HepG2 (cell line): ENCODE measurements at regions not wholly inside any gene's neighbourhood (a gene's known extent, or its start where the extent isn't known, plus 50 kb on each side); places are given as distances from the start of the nearest gene placed in this dataset.

Experiments
- CREM ChIP-seq, 2 experiments: sonication (generic) in 1 of 2; formaldehyde crosslinking in 1 of 2; IDR thresholded peaks; 2 replicates each; pipeline versions ENCODE4 v1.4.0 to v1.6.1; 2016 to 2020; ENCODE audit warnings: antibody characterized with exemption in 1 of 2, mild to moderate bottlenecking in 1 of 2, missing genetic modification reagents in 1 of 2
- NR2F1 ChIP-seq, 2 experiments: fragments of 450-650 bp in 1 of 2; formaldehyde crosslinking in 1 of 2; IDR thresholded peaks; 2 replicates each; pipeline versions ENCODE4 v1.5.0 to v1.6.1; 2016 to 2020; ENCODE audit warnings: mild to moderate bottlenecking in 1 of 2, missing compliant biosample characterization in 1 of 2, missing genetic modification reagents in 1 of 2, moderate library complexity in 1 of 2
- PREB ChIP-seq: sonication (generic); formaldehyde crosslinking; IDR thresholded peaks from 2 replicates; pipeline ENCODE4 v1.4.0; 2020; ENCODE audit warnings: missing genetic modification reagents
- ZNF33A ChIP-seq: sonication (generic); formaldehyde crosslinking; IDR thresholded peaks from 2 replicates; pipeline ENCODE4 v1.5.1; 2020; ENCODE audit warnings: missing genetic modification reagents, mild to moderate bottlenecking, moderate library complexity, borderline replicate concordance
- TF ChIP-seq, protein P1 (sequence below): sonication (generic); formaldehyde crosslinking; IDR thresholded peaks from 2 replicates; pipeline ENCODE4 v1.5.0; 2020; ENCODE audit warnings: mild to moderate bottlenecking, missing genetic modification reagents, borderline replicate concordance

DNA sequence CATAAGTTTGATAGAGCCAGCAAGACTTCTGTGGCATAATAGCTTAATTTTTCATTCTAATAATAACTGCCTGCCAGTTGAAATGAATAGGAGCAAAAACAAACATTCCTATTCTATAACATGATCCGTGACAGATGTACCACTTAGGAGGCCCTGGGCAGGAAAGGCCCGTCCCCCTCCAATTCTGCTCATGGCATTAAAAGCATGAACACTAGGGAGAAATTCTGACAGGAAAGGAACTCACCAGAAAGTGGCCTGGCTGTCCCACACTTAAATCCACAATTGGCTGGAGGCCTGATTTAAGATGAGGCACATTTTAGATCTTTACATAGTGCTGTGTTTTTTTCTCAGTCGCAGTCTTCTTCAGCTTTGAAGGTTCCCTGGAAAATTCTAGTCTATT is 261.9 kb upstream of the ETAA1 start (continued):
- TF ChIP-seq, protein P1, sequence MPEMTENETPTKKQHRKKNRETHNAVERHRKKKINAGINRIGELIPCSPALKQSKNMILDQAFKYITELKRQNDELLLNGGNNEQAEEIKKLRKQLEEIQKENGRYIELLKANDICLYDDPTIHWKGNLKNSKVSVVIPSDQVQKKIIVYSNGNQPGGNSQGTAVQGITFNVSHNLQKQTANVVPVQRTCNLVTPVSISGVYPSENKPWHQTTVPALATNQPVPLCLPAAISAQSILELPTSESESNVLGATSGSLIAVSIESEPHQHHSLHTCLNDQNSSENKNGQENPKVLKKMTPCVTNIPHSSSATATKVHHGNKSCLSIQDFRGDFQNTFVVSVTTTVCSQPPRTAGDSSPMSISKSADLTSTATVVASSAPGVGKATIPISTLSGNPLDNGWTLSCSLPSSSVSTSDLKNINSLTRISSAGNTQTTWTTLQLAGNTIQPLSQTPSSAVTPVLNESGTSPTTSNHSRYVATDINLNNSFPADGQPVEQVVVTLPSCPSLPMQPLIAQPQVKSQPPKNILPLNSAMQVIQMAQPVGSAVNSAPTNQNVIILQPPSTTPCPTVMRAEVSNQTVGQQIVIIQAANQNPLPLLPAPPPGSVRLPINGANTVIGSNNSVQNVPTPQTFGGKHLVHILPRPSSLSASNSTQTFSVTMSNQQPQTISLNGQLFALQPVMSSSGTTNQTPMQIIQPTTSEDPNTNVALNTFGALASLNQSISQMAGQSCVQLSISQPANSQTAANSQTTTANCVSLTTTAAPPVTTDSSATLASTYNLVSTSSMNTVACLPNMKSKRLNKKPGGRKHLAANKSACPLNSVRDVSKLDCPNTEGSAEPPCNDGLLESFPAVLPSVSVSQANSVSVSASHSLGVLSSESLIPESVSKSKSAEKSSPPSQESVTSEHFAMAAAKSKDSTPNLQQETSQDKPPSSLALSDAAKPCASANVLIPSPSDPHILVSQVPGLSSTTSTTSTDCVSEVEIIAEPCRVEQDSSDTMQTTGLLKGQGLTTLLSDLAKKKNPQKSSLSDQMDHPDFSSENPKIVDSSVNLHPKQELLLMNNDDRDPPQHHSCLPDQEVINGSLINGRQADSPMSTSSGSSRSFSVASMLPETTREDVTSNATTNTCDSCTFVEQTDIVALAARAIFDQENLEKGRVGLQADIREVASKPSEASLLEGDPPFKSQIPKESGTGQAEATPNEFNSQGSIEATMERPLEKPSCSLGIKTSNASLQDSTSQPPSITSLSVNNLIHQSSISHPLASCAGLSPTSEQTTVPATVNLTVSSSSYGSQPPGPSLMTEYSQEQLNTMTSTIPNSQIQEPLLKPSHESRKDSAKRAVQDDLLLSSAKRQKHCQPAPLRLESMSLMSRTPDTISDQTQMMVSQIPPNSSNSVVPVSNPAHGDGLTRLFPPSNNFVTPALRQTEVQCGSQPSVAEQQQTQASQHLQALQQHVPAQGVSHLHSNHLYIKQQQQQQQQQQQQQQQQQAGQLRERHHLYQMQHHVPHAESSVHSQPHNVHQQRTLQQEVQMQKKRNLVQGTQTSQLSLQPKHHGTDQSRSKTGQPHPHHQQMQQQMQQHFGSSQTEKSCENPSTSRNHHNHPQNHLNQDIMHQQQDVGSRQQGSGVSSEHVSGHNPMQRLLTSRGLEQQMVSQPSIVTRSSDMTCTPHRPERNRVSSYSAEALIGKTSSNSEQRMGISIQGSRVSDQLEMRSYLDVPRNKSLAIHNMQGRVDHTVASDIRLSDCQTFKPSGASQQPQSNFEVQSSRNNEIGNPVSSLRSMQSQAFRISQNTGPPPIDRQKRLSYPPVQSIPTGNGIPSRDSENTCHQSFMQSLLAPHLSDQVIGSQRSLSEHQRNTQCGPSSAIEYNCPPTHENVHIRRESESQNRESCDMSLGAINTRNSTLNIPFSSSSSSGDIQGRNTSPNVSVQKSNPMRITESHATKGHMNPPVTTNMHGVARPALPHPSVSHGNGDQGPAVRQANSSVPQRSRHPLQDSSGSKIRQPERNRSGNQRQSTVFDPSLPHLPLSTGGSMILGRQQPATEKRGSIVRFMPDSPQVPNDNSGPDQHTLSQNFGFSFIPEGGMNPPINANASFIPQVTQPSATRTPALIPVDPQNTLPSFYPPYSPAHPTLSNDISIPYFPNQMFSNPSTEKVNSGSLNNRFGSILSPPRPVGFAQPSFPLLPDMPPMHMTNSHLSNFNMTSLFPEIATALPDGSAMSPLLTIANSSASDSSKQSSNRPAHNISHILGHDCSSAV (CRISPR knock-in tag): no peak
- no peak for TF ChIP-seq ZNF33A (CRISPR knock-in tag)
- no peak for TF ChIP-seq PREB (CRISPR knock-in tag)
- TF ChIP-seq CREM (IDR thresholded peaks at IDR 0.05): no peak
- TF ChIP-seq CREM (CRISPR knock-in tag; IDR thresholded peaks at IDR 0.05): no peak
- no peak for TF ChIP-seq NR2F1 (CRISPR knock-in tag; IDR thresholded peaks at IDR 0.05)
